Suppressor macrophage treated with lipopolysaccharide for 1 hour (primary cell): ENCODE measurements at regions not wholly inside any gene's neighbourhood (a gene's known extent, or its start where the extent isn't known, plus 50 kb on each side); places are given as distances from the start of the nearest gene placed in this dataset.
"Not testable (repeated sequence)": the region's sequence is repeated elsewhere in the genome, so short reads cannot be mapped to it uniquely, and the experiment has no call there.

Experiments used
- DNase-seq, 3 donors: peaks; one replicate each; pipeline ENCODE4 v3.0.0-alpha.2; 2020 to 2022

DNA sequence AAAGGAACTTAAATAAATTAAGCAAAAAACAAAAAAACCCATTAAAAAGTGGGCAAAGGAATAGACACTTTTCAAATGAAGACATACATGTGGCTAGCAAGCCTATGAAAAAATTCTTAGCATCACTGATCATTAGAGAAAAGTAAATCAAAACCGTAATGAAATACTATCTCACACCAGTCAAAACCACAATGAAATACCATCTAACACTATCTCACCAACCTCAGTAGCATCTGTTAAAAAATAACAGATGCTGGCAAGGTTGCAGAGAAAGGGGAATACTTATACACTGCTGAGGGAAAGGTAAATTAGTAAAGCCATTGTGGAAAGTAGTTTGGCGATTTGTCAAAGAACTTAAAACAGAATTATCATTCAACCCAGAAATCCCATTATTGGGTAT lies 381.1 kb downstream of the FLRT2 start:
- no peak for DNase-seq

DNA sequence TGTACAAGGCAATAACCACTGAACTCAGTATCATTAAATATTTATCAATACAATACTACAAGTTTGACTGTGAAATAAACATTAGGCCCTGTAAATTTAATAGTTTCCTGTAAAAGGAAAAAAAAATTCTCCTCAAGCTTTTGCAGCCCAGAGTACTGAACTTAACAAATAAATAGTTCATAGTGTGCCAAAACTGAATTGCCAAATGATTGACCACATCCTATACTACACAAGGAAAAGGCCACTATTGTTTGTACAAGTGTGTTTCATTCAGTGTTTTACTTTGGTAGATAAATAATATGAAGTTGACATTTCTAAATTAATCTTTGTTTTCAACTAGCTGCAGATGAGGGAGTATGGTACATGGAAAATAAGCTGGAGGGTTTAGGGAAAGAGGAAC lies 379.6 kb downstream of the FLRT2 start:
- DNase-seq: no peak

DNA sequence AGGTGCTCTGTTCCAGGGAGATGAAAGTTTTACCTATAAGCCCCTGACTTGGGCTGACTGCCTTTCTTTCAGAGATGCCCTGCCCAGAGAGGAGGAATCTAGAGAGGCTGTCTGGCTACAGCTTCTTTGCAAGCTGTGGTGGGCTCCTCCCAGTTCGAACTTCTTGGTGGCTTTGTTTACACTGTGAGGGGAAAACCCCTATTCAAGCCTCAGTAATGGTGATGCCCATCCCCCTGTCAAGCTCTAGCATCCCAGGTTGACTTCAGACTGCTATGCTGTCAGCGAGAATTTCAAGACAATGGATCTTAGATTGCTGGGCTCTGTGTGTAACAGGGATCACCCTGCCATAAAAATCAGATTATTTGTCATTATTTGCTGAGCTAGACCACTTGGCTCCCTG lies 377.6 kb downstream of the FLRT2 start:
- DNase-seq: no peak

DNA sequence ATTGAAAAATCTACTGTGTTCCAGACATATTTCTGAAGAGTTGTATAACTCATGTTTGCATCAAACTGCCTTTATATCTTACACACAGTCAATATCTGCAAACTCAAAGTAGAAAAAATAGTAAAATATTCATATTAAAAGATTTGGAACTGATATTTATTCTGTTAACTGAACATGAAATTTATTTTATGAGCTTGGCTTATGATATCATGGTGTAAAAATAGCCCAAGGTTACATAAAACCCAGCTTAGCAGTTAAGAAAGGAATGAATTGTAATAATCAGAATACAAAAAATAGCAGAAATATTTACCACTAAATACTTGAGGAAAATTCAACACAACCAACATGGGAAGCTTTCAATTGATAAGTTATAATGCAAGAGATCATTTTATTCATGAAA lies 367.9 kb downstream of the FLRT2 start:
- DNase-seq: no peak

DNA sequence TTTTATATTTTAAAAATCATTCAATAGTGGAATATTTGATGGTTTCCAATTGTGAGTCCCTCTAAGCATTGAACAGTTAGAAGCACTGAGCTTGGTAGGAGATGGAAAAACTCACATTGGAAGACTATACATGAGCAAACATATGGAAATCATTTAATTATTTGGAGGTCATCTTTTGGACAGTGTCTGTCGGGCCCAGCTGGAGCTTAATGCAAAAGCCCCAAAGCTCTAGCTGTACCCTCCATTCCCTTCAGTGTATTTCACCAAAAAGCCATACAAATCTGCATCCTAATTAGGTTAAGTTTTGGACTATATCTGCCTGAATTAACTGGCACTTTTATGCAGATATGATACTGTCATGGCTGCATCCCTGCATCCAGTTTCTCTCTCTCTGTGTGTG lies 365.7 kb downstream of the FLRT2 start:
- no peak for DNase-seq

DNA sequence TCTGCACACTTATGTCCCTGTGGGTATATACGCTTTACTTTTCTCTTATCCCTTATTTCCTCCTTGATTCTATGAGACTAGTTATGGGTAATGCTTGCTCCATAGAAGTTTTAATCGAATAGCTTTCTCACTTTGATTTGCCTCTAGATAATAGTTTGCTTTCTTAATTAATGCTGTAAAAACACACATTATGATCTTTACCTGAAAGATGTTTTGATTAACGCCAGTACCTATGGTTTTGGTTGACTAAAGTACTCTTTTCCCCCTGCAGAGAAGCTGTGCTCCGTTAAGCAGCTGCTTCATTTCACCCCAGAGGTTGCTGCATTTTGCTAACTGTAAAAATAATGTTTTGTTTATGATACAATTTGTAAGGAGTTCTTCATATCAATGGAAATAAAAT lies 362.3 kb downstream of the FLRT2 start:
- DNase-seq: no peak

DNA sequence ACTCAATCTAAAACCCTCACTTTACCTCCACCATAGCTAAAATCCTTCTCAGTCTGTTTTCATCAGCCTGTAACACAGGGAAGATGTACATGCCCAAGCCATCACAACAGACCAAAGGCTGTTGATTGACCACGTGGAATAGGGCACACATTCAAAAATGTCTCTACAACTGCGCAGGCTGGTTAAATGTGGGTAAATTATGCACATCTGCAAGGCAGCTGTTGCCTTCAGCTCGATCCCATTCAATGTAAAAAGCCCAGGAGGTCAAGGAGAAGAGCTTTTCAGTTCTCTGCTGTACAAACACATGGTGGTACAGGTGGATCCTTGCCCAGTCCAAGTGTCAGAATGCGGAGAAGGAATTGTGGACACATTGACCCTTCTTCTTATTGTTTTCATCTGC lies 354.0 kb downstream of the FLRT2 start:
- DNase-seq: no peak

DNA sequence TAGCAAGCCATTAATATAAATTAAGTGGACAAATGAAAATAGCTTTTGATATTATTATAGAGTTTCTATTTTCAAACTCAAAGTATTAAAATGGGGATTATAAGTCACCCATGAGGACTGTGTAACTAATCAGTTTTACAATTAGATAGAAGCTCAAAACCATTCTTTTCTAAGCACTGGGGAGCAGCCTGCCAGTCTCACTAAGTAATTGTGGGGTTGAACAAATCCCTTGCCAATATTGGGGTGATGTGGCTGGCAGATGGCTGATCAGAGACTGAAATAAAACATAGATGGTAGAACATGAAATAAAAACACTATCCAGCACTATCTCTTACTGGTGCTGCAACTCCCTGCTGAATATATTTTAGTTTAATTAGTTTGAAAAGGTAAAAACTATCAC lies 353.2 kb downstream of the FLRT2 start:
- no peak for DNase-seq

DNA sequence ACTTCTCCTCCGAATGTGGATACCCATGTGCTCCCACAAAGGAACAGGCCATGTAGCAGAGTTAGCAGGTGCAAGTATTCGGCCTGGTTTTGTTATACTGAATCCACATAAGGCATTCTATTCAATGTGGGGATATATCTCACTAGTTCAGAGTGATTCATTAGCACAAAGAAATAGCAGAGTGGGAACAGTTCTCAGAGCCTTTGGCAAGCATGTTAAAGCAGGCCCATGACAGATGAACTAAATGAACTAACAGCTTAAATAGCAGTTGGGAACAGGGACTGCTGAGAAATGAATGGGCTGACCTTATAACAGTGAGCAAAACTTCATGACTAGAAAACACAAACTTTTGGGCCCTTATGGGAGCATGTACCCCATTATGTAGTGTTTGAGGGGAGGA lies 352.0 kb downstream of the FLRT2 start:
- DNase-seq: no peak

DNA sequence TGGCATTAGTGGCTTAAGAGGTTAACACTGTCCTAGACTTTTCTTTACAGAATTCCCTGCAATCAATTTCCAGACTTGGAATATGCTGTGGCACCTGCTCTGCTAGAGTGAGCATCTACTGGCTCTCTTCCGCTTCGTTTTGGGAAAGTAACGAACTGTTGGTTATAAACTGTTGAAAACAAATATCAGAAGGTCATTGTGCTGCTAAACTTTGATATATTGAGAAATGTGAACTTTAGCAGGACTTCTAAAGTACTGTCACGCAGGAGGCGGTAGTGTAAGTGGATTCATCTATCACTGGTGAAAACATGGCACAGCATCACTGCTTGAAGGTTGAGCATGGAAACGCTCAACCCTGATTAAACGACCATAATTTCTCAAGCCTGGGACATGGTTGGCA lies 348.9 kb downstream of the FLRT2 start:
- DNase-seq: no peak

DNA sequence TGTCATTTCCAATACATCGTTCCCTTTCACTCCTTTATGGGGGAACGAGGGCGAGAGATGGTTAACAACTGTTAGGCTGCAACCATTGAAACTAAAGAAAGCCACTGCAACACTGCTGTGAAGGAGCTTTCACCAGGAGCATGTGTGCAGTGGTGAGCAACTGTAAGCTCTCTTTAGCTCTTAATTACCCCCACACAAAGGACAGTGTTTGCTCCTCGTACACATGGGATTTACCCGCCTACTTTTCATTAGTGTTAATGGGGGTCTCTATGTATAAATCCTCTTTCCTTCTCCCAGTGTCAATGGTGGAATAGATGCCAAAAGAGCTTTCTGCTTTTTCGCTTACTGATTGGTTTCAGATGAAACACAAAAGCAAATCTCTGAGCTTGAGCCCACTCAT lies 343.1 kb downstream of the FLRT2 start:
- no peak for DNase-seq

DNA sequence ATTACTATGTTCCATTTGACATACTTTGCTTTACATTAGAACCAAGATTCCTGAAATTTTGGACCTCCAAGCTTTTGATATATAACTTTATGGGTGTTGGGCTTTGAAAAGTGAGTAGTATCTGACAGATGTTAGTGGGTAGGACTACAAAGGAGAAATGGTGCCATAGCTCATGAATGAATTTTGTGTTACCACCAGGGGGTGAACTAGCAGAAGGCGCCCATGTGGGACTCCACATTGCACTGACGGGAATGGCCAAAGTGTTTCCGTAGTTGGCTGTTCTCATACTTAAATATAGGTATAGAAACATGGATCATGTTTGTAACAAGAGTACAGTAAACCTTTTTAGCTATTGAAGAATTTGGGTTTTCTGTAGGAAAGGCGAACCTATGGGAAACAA lies 337.5 kb downstream of the FLRT2 start:
- DNase-seq: peak; percentile 3 to 21 (median 3)

DNA sequence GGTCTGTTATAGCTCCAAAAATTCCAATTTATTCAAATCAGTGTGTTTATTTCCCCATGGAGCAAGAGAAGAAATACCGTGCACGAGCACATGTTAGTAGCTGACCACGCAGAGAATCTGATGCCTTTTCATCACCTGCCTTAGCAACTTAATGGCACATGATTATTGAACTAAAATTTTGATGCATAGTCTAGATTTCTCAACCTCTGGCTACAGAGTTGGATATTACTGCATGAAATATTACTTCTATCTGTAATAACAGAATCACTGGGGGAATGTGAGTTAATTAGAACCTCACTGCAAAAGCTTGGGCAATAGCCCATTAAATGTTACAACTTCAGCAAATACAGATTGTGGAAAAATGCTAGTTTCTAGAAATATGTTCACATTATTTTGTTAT lies 335.8 kb downstream of the FLRT2 start:
- no peak for DNase-seq

DNA sequence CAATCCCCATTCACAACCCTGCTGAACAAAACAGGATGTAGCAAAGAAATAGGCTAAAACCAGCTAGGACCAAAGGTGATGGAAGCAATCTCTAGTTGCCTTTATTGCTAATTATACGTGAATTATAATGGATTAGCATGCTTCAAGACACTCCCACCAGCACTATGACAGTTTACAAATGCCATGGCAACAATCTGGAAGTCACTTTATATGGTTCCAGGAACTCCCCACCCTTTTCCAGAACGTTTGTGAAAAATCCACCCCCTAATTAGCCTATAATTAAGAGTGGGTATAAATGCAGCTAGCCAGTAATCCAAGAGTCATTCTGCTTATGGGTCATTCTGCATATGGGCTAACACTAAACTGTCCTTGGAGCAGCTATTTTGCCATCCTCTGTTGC lies 328.7 kb downstream of the FLRT2 start:
- no peak for DNase-seq

DNA sequence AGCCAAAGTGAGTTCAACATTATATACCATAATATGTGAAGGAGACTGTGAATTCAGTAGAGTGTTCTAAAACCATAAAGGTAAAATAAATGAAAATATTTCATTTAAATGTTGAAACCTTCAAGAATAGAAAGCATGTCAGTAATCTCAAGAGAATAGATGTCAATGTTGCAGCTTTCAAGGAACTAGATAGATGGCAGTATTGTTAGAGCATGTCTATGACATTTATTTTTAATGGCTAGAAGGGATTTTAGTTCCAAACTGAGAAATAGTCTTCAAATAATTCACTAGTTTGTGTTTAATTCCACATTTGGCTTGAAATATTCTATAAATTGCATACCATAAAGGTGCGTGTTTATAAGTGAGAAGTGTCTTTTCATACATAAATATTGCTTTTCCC lies 326.5 kb downstream of the FLRT2 start:
- peak in 2 of 3 donors; percentile 17 to 18 for DNase-seq

DNA sequence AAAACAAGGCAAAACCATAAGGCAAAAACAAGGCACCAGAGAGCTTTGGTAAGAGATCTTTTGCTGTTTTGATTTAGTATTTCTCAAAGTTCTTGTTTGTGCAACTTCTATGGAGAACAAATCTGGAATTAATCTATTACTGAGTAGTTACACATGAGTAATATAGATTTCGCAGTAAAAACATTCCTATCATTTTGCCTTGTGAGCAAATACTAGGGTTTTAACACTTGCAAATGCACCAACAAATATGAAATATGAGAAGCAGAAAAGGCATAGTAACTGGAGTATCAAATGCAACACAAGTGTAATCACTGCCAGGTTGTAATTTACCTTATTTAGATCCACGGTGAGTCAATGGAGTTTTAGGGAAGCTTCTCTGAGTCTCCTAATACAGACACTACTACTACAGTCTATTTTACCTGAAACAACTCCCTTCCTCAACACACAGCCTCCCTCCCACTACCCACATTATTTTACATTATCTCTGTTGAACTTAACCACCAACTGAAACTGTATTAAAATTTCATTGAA lies 324.1 kb downstream of the FLRT2 start:
- DNase-seq: peak in 1 of 3 donors; percentile 18

DNA sequence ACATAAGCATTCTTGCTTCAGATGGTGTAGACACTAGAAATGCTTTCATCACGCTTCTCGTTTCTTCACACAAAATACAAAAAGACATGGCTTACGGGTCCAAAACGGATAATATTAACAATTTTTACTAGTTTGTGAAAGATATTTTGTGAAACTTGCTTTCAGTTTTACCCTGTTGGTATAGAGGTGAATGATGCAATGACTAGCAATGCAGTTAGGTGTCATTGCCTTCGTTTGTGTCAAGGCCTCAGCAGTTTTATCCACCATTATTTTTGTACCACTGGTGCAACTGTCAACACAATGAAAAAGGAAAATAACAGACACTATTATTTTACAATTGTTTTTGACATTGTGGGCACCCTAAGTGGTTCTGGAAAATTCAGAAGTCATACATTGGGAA lies 323.0 kb downstream of the FLRT2 start:
- no peak for DNase-seq

DNA sequence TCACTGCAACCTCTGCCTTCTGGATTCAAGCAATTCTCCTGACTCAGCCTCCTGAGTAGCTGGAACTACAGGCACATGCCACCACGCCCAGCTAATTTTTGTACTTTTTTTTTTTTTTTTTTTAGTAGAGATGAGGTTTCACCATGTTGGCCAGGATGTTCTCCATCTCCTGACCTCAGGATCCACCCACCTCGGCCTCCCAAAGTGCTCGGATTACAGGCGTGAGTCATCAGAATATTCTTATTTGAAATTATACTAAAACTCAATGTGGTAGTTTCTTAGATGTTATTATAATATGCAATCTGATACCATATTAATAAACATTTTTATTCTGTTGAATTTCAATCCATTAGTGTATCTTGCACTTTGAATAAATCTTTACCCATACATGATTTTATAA lies 322.2 kb downstream of the FLRT2 start:
- DNase-seq: not testable (repeated sequence)

DNA sequence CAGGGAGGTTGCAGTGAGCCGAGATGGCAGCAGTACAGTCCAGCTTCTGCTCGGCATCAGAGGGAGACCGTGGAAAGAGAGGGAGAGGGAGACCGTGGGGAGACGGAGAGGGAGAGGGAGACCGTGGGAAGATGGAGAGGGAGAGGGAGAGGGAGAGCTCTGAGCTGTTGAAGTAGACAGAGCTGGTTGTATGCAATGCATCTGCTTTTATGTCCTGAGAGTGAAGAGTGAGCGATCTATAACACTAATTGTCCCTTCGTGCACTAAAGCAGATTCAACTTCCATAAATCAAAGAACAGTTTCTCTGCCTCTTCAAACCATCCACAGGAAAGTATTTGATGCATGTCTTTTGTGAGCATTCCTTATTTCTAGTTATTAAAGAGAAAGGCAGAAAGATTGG lies 300.6 kb downstream of the FLRT2 start:
- DNase-seq: not testable (repeated sequence)

DNA sequence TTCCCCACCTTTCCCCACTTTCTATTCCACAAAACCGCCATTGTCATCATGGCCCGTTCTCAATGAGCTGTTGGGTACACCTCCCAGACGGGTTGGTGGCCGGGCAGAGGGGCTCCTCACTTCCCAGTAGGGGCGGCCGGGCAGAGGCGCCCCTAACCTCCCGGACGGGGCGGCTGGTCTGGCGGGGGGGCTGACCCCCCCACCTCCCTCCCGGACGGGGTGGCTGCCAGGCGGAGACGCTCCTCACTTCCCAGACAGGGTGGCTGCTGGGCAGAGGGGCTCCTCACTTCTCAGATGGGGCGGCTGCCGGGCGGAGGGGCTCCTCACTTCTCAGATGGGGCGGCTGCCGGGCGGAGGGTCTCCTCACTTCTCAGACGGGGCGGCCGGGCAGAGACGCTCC lies 299.7 kb downstream of the FLRT2 start:
- not testable (repeated sequence) for DNase-seq

DNA sequence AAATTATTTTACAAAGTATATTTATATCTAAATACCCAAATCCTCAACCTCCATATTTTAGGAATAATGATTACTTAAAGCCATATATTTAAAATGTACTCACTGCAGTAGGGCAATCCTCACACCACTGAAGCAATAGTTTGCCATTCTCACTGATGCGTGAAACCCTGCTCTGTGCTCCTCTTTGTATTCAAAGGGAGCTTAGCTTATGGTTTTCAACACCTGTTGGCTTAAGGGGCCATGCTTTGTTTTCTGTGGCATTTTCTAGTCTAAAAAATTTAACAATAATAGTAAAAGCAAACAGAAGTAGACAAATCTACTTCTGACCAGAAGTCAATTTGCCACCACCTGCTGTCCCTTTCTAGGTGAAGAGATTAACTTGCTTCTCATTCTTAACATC lies 294.6 kb downstream of the FLRT2 start:
- DNase-seq: no peak

DNA sequence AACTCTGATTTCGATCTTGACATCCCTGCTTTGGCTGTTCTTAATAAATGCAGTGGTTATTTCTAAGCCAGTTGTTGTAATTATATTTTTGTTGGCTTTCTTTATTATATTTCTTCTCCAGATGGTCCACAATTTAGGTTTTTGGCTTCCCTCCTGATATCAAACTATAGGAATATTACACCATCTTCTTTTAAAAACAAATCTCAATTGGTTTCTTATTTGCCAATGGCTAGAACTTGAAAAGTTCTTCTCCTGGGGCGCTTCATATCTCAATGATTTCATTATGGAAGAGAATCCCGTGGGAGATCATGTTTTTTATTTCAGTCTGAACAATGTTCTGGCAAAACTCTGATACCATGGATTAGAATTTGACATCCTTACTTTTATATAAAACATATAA lies 292.3 kb downstream of the FLRT2 start:
- DNase-seq: no peak

DNA sequence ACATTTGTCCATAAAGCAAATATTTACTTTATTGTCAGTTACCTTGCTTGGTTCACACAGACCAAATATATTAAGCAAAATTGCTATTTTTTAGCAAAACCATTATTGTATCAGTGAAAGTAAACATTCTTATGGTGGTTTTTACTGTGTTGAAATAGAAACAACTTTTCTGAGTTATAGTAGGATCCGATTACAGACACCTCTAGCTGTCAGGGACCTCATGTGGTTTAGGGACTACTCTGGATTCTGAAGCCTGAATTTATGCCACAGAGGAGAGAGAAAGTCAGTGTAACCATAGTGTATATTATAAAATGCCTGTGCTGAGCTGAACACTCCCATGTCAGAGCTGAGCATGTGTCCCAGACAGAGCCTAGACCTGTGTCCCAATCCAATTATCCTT lies 287.5 kb downstream of the FLRT2 start:
- no peak for DNase-seq

DNA sequence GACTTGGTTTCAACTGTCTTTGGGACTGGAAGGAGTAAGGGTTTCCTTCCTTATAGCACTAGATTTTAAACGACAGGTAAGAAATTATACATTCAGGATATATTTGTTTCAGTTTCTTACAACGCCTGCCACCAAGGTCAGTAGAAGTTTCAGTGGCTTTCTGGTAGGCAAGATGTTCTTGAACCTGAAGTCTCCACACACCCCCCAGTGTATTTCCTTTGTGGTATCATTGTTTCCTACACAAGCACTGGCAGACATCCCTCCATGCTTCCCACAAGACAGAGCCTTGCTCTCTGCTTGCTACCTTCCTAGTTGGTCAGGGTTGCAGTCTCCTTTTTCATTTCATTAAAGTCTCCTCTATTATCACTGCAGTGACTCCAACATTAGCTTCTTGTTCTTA lies 283.1 kb downstream of the FLRT2 start:
- no peak for DNase-seq

DNA sequence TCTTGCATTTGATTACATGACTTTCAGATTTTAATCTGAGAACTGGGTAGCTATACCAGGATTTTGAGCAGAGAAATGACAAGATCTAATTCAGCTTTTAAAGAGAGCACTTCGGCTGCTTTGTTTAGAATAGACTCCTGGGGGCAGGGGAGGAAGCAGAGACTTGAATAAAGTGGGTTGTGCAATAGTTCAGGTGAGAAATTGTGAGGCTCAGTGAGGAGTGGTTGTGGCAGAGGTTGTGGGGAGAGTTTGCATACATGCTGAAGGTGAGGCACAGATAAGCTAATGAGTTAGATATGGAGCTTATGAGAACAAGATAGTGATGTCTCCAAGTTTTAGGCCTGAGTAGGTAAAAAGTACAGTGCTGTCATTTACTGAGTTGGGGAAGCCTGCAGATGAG lies 281.4 kb downstream of the FLRT2 start:
- DNase-seq: no peak

DNA sequence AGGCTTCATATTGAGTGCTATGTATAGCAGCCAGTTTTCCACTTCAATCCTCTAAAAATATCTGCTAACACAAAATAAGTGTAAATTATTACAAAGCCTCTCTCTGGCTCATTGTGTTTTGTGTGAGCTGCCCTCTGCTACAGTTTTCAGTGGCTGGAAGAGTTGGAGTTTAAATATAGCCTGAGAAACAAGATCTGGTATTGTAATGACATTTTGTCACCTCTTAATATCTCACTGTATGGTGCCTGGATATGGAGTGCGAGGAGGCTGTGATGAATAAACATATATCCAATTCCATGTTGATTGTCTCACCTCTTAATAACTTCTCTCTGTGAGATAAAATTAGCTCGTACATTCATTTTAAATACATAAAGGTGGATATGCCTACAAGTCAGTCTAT lies 269.7 kb downstream of the FLRT2 start:
- no peak for DNase-seq
